ENCODE measurements at regions not wholly inside any gene's neighbourhood (a gene's known extent, or its start where the extent isn't known, plus 50 kb on each side); places are given as distances from the start of the nearest gene placed in this dataset.

DNA sequence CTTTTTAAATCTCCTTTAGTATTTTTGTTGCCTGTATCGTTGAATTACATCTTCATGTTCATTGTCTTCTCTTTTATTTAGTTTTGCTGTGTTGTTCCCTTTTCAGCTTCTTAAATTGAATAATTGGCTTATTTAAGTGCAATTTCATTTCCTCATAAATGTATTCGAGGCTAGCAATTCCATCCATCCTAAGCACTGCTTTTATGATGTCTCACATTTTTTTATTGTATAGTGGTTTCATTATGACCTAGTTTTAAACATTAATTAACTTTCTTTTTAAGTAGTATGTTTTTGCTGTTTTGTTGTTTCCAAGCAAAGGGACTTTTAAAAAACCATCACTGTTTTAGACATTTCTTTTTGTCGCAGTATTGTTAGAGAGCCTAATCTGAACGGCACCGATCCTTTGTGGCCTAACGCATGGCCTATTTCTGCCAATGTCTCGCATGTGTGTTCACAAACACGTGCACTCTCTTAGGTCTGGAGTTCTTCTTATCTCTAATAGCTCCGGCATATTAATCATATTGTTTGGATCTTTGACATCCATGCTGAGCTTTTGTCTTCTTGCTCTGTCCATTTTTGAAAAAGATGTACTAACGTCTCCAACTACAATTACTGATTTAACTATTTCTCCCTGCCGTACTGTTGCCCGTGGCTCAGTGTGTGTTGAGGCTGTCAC, 59.6 kb upstream of the ZNF516 start:
- no peak overlapping the region for H3K4me3 ChIP-seq (ENCODE audit: low read length)
- no peaks in the 10 kb centered on the region for H3K9me3 ChIP-seq (ENCODE audit: low read depth, low read length)
- peaks cover 50% of the 10 kb centered on the region for H3K4me1 ChIP-seq (ENCODE audit: insufficient read depth, low read length)
- H3K27me3 ChIP-seq (ENCODE audit: insufficient read depth, low read length) = no peaks in the 10 kb centered on the region

GRCh38 chr18:76553715-76554546, 58.9 kb upstream of the ZNF516 start:
- no peaks in the 10 kb centered on the region for H3K9me3 ChIP-seq (ENCODE audit: low read depth, low read length)
- H3K4me1 ChIP-seq (ENCODE audit: insufficient read depth, low read length) = peaks cover 43% of the 10 kb centered on the region
- no peak overlapping the region for H3K4me3 ChIP-seq (ENCODE audit: low read length)
- no peaks in the 10 kb centered on the region for H3K27me3 ChIP-seq (ENCODE audit: insufficient read depth, low read length)

- no peaks in the 10 kb centered on the region for H3K9me3 ChIP-seq (ENCODE audit: low read depth, low read length)
- H3K4me1 ChIP-seq (ENCODE audit: insufficient read depth, low read length) = peaks cover 50% of the 10 kb centered on the region
- no peaks in the 10 kb centered on the region for H3K27me3 ChIP-seq (ENCODE audit: insufficient read depth, low read length)
- no peak overlapping the region for H3K4me3 ChIP-seq (ENCODE audit: low read length)
These were observed 53.5 kb upstream of the ZNF516 start for GRCh38 chr18:76548541-76548940.

DNA sequence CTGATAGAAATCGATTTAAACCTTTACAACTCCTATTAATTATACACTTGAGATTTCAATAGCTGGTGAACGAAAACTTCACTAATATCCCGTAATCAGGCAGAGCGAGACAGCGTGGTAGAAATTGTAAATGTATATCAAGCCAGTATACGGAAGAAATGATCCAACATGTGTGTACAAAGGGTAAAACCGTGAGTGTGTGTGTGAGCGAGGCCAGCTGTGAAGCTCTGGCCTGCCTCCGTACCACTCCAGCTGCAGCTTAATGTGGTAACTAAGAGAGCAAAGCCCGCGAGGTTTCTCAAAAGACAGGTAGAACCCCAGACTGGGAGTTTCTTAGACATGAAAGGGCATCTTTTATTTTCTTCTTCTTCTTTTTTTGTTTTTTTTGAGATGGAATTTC, 52.3 kb upstream of the ZNF516 start:
- Histone ChIP-seq H3K4me1 (ENCODE audit: insufficient read depth, low read length) (peaks cover 43% of the 10 kb centered on the region), H3K9me3 (ENCODE audit: low read depth, low read length) (no peaks in the 10 kb centered on the region), H3K4me3 (ENCODE audit: low read length) (no peak overlapping the region), H3K27me3 (ENCODE audit: insufficient read depth, low read length) (no peaks in the 10 kb centered on the region)

GRCh38 chr18:76546436-76546835, 51.4 kb upstream of the ZNF516 start:
- no peaks in the 10 kb centered on the region for H3K27me3 ChIP-seq (ENCODE audit: insufficient read depth, low read length)
- peaks cover 43% of the 10 kb centered on the region for H3K4me1 ChIP-seq (ENCODE audit: insufficient read depth, low read length)
- H3K4me3 ChIP-seq (ENCODE audit: low read length) = no peak overlapping the region
- H3K9me3 ChIP-seq (ENCODE audit: low read depth, low read length) = no peaks in the 10 kb centered on the region

GRCh38 chr18:76546088-76546435, 51.0 kb upstream of the ZNF516 start:
- no peak overlapping the region for H3K4me3 ChIP-seq (ENCODE audit: low read length)
- no peaks in the 10 kb centered on the region for H3K9me3 ChIP-seq (ENCODE audit: low read depth, low read length)
- H3K4me1 ChIP-seq (ENCODE audit: insufficient read depth, low read length) = peaks cover 43% of the 10 kb centered on the region
- no peaks in the 10 kb centered on the region for H3K27me3 ChIP-seq (ENCODE audit: insufficient read depth, low read length)

DNA sequence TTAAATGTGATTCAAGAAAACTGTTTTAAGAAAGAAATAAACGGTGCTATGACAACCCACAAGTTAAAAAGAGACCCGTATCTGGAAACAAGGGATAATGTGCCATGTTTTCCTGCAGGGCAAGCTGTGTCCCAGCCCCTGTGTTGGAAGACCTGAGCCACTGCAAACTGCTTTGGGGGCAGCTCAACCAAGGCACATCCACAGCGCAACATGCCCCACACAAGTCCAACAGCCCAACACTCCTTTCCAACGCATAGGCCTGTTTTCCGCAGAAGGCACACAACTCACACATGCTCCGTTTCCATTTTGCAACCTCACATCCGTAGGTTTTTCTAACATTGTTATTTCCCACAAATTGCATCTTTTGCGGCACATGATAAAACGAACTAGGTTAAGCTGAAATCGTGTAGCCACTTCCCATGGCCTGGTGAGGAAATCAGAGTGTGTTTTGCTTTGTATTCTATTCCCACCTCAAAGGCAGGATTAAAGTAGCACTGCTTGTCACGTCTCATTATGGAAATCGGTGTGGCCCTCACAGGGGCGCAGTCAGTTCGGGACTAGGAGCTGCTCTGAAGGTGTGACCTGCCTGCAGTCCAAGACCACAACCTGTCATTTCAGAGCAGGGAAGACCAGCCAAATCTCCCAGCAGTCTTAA, 50.5 kb upstream of the ZNF516 start:
- H3K4me3 ChIP-seq (ENCODE audit: low read length) = no peak overlapping the region
- no peaks in the 10 kb centered on the region for H3K27me3 ChIP-seq (ENCODE audit: insufficient read depth, low read length)
- no peaks in the 10 kb centered on the region for H3K9me3 ChIP-seq (ENCODE audit: low read depth, low read length)
- peaks cover 43% of the 10 kb centered on the region for H3K4me1 ChIP-seq (ENCODE audit: insufficient read depth, low read length)

- H3K27me3 ChIP-seq (ENCODE audit: insufficient read depth, low read length) = no peaks in the 10 kb centered on the region
- no peaks in the 10 kb centered on the region for H3K9me3 ChIP-seq (ENCODE audit: low read depth, low read length)
- no peak overlapping the region for H3K4me3 ChIP-seq (ENCODE audit: low read length)
- H3K4me1 ChIP-seq (ENCODE audit: insufficient read depth, low read length) = peaks cover 43% of the 10 kb centered on the region
These were observed 49.7 kb upstream of the ZNF516 start for GRCh38 chr18:76544511-76545345.
